Mesendoderm (in vitro differentiated cells): ENCODE measurements at regions not wholly inside any gene's neighbourhood (a gene's known extent, or its start where the extent isn't known, plus 50 kb on each side); places are given as distances from the start of the nearest gene placed in this dataset.
"Not testable (repeated sequence)": the region's sequence is repeated elsewhere in the genome, so short reads cannot be mapped to it uniquely, and the experiment has no call there.

Experiments
- DNase-seq: peaks from one replicate; pipeline ENCODE4 v3.0.0; 2013
- H2AK5ac ChIP-seq: 2 replicates; pipeline ENCODE4 v1.6.1; 2013; ENCODE audit warnings: low read length, inconsistent platforms
- H2BK120ac ChIP-seq: 2 replicates; pipeline ENCODE4 v1.6.1; 2013; ENCODE audit warnings: low read depth, mild to moderate bottlenecking, low read length, moderate library complexity, mixed read lengths
- H2BK15ac ChIP-seq: replicated peaks from 2 replicates; pipeline ENCODE4 v1.6.1; 2013; ENCODE audit warnings: low read depth, mild to moderate bottlenecking, moderate library complexity
- H2BK5ac ChIP-seq: 2 replicates; pipeline ENCODE4 v1.6.1; 2013; ENCODE audit warnings: low read length, inconsistent platforms
- H3K18ac ChIP-seq: 2 replicates; pipeline ENCODE4 v1.6.1; 2013; ENCODE audit warnings: mild to moderate bottlenecking, low read length, mixed read lengths
- H3K23ac ChIP-seq: one replicate; pipeline ENCODE4 v1.6.1; 2013; ENCODE audit warnings: low read length
- H3K27ac ChIP-seq: 2 replicates; pipeline ENCODE4 v1.5.1; 2013; ENCODE audit warnings: low read depth, mild to moderate bottlenecking, inconsistent platforms, low read length, moderate library complexity
- H3K27me3 ChIP-seq: 2 replicates; pipeline ENCODE4 v1.6.1; 2013; ENCODE audit warnings: low read length, control low read depth, mild to moderate bottlenecking, inconsistent platforms; ENCODE audit not compliant: insufficient read depth, poor library complexity
- H3K36me3 ChIP-seq: 2 replicates; pipeline ENCODE4 v1.6.1; 2013; ENCODE audit warnings: low read length, inconsistent platforms; ENCODE audit not compliant: control insufficient read depth, insufficient read depth
- H3K4ac ChIP-seq: one replicate; pipeline ENCODE4 v1.6.1; 2013; ENCODE audit warnings: low read depth, mild to moderate bottlenecking, low read length, moderate library complexity
- H3K4me1 ChIP-seq: 2 replicates; pipeline ENCODE4 v1.6.1; 2013; ENCODE audit warnings: low read depth, low read length, inconsistent platforms; ENCODE audit not compliant: control insufficient read depth
- H3K4me2 ChIP-seq: 2 replicates; pipeline ENCODE4 v1.6.1; 2013; ENCODE audit warnings: low read length
- H3K4me3 ChIP-seq: 2 replicates; pipeline ENCODE4 v1.5.1; 2013; ENCODE audit warnings: mild to moderate bottlenecking, low read length
- H3K56ac ChIP-seq: one replicate; pipeline ENCODE4 v1.6.1; 2013; ENCODE audit warnings: low read length
- H3K79me1 ChIP-seq: 2 replicates; pipeline ENCODE4 v1.6.1; 2013; ENCODE audit warnings: low read length, inconsistent platforms
- H3K79me2 ChIP-seq: 2 replicates; pipeline ENCODE4 v1.6.1; 2013; ENCODE audit warnings: mild to moderate bottlenecking, low read length; ENCODE audit not compliant: control insufficient read depth, insufficient read depth
- H3K9ac ChIP-seq: 2 replicates; pipeline ENCODE4 v1.6.1; 2013; ENCODE audit warnings: low read length, inconsistent platforms
- H4K5ac ChIP-seq: one replicate; pipeline ENCODE4 v1.6.1; 2013; ENCODE audit warnings: low read length
- H4K8ac ChIP-seq: one replicate; pipeline ENCODE4 v1.6.1; 2013; ENCODE audit warnings: low read depth, mild to moderate bottlenecking, control low read depth, low read length, moderate library complexity
- WGBS: extraction: QIAGEN DNeasy Blood & Tissue Kit; methylation state at CpG from one replicate; pipeline ENCODE4 v1.1.7; 2013; ENCODE audit warnings: low lambda C conversion rate, missing lambda C conversion rate; ENCODE audit not compliant: insufficient coverage; ENCODE audit errors: extremely low coverage; 5-methylcytosine and 5-hydroxymethylcytosine counted together

DNA sequence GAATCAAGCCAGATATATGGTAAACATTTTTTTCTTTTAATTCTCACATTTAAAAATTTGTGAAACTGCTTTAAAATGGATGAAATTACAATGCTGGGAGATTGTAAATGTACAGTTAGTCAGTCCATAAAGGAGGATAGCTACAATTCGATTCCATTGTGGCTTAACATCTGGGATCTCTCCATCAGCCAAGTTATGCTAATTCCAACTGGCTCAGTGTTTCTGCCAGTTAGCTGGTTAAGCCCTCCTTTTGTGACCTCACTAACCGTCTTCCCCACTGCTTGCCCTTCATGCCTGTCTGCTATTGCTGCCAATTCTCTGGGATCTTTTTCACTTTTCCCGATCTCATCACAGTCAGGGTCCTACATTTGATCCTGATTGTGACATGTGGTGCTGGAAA, 1347.6 kb downstream of the CDH11 start:
- Histone ChIP-seq H2BK5ac (no peak overlapping the region), H3K56ac (no peak overlapping the region), H3K18ac (no peak overlapping the region), H3K27me3 (no peaks in the 10 kb centered on the region), H2BK15ac (no peak overlapping the region), H4K5ac (no peak overlapping the region), H3K9ac (no peak overlapping the region), H2AK5ac (no peak overlapping the region), H3K36me3 (no peaks in the 10 kb centered on the region), H3K79me1 (no peaks in the 10 kb centered on the region), H3K4me2 (no peak overlapping the region), H3K79me2 (no peaks in the 10 kb centered on the region), H3K23ac (no peak overlapping the region), H4K8ac (no peak overlapping the region), H3K4me3 (no peak overlapping the region), H3K4ac (no peak overlapping the region), H2BK120ac (no peak overlapping the region), H3K4me1 (no peaks in the 10 kb centered on the region), H3K27ac (no peak overlapping the region)
- no peak for DNase-seq
- no CpG with 5 or more reads among the region's 3 CpGs for WGBS

DNA sequence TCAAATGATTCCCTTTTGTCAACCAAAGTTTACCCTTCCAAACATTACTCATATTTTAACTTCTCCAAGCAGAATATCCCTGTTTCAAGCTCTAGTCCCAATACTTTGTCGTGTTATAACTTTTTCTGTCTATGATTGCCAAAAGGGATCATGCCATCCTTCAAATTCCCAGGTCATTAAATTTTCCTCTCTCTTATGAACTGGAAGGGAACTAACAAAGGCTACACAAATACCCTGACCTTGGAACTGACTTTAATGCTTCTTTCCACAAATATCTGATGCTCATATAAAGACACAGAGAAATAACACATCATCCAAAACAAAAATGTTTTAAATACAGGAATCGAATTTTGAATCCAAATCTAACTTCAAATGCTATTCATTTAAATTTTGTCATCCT, 1352.7 kb downstream of the CDH11 start:
- Histone ChIP-seq H3K4me3 (no peak overlapping the region), H4K8ac (no peak overlapping the region), H4K5ac (no peak overlapping the region), H2BK15ac (no peak overlapping the region), H3K27me3 (no peaks in the 10 kb centered on the region), H2AK5ac (no peak overlapping the region), H3K27ac (no peak overlapping the region), H3K23ac (no peak overlapping the region), H3K36me3 (no peaks in the 10 kb centered on the region), H2BK120ac (no peak overlapping the region), H2BK5ac (no peak overlapping the region), H3K79me1 (no peaks in the 10 kb centered on the region), H3K4ac (no peak overlapping the region), H3K56ac (no peak overlapping the region), H3K79me2 (no peaks in the 10 kb centered on the region), H3K9ac (no peak overlapping the region), H3K4me1 (no peaks in the 10 kb centered on the region), H3K18ac (no peak overlapping the region), H3K4me2 (no peak overlapping the region)
- no CpG with 5 or more reads among the region's 2 CpGs for WGBS
- DNase-seq, result no peak

DNA sequence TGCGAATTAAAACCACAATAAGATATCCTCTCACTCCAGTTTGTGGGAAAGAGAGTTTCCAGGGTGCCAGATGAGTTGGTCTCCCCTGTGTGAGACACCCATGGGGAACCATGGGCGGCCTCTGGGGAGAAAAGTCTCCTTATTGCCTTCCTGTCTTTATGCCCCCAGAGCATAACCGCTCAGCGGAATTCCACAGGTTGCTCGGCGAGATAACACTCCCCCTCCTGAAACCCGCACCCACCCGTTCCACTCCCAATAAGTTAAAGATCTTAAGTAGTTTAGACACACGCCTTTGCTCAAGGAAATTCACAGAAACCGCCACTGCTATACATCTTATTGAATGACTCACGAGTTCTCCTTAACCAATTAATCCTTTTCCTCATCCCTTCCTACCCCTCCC, 1361.6 kb downstream of the CDH11 start:
- not testable (repeated sequence) for H3K79me1 ChIP-seq, H3K27me3 ChIP-seq, H3K4ac ChIP-seq, H4K5ac ChIP-seq, H2BK15ac ChIP-seq, H2BK120ac ChIP-seq, H2AK5ac ChIP-seq, H3K56ac ChIP-seq, H3K18ac ChIP-seq, H3K79me2 ChIP-seq, H4K8ac ChIP-seq, H2BK5ac ChIP-seq, H3K4me1 ChIP-seq, H3K4me2 ChIP-seq, H3K4me3 ChIP-seq, H3K36me3 ChIP-seq, H3K23ac ChIP-seq, DNase-seq, H3K9ac ChIP-seq, H3K27ac ChIP-seq
- no CpG with 5 or more reads among the region's 11 CpGs for WGBS

DNA sequence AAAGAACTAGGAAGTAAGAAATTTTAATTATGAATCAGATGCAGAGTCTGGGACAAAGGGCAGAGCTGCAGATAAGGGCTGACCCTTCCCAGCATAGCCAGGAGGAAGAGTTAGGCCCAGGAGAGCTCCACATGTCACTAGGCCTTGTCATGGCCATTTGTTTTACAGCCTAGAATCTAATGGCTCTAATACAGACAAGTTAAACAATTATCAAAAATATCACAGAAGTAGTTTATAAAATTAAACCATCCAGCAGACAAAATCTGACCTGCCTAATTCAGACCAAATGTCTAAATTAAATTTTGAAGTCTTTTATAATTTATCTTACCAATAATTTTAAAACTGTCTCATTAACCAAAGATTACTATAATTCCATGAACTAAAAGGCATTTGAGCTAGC, 1369.5 kb downstream of the CDH11 start:
- H3K4me3 ChIP-seq, result no peak overlapping the region

DNA sequence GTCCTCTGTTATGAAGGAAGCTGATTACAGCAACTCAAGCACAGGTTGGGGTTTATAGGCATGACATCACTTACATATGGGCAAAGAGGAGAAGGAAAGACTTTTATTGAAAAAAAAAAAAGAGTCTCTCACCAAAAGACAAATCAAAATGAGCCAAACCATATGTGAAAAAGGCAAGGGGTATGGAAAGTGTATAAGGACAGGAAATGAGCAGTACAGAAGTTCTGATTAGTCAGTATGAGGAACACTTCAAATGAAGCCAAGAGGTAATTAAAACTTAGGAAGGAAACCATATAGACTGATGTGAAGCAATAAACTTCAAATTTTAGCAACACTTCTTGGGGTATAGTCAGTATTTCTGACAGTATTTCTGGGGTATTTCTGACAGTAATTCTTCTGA, 1372.6 kb downstream of the CDH11 start:
- no peaks in the 10 kb centered on the region for H3K36me3 ChIP-seq
- no peak overlapping the region for H2BK15ac ChIP-seq
- no peak overlapping the region for H3K27ac ChIP-seq
- H3K56ac ChIP-seq, result no peak overlapping the region
- no peak overlapping the region for H4K5ac ChIP-seq
- H2BK5ac ChIP-seq, result no peak overlapping the region
- H2BK120ac ChIP-seq, result no peak overlapping the region
- no peak overlapping the region for H3K4me2 ChIP-seq
- no peak overlapping the region for H2AK5ac ChIP-seq
- no peaks in the 10 kb centered on the region for H3K79me2 ChIP-seq
- no peaks in the 10 kb centered on the region for H3K79me1 ChIP-seq
- no peak overlapping the region for H3K18ac ChIP-seq
- DNase-seq, result no peak
- no peak overlapping the region for H4K8ac ChIP-seq
- no peaks in the 10 kb centered on the region for H3K4me1 ChIP-seq
- H3K27me3 ChIP-seq, result peaks cover 3% of the 10 kb centered on the region
- no peak overlapping the region for H3K23ac ChIP-seq
- no peak overlapping the region for H3K9ac ChIP-seq
- H3K4me3 ChIP-seq, result no peak overlapping the region
- no peak overlapping the region for H3K4ac ChIP-seq

More for the DNA sequence above, 1369.5 kb downstream of the CDH11 start:
- DNase-seq, result no peak
- Histone ChIP-seq H2BK5ac (no peak overlapping the region), H3K23ac (no peak overlapping the region), H3K18ac (no peak overlapping the region), H4K5ac (no peak overlapping the region), H3K4me2 (no peak overlapping the region), H3K9ac (no peak overlapping the region), H3K27ac (no peak overlapping the region), H4K8ac (no peak overlapping the region), H2BK120ac (no peak overlapping the region), H2BK15ac (no peak overlapping the region), H3K27me3 (peaks cover 3% of the 10 kb centered on the region), H3K4ac (no peak overlapping the region), H3K79me1 (no peaks in the 10 kb centered on the region), H3K56ac (no peak overlapping the region), H3K4me1 (no peaks in the 10 kb centered on the region), H3K36me3 (no peaks in the 10 kb centered on the region), H3K79me2 (no peaks in the 10 kb centered on the region), H2AK5ac (no peak overlapping the region)

DNA sequence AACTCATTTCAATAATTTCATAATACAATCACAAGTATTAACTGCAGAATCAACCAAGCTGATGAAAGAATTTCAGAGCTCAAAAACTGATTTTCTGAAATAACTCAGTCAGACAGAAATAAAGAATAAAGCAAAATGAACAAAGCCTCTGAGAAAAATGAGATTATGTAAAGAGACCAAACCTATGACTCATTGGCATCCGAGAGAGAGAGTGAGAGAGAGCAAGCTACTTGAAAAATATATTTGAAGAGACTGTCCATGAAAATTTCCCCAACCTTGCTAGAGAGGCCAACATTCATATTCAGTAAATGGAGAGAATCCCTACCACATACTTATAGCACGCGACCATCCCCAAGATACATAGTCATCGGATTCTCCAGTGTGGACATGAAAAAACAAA, 1376.4 kb downstream of the CDH11 start:
- Histone ChIP-seq H3K4me3 (no peak overlapping the region), H3K18ac (no peak overlapping the region), H3K4me2 (no peak overlapping the region), H3K9ac (no peak overlapping the region), H3K4ac (no peak overlapping the region), H3K56ac (no peak overlapping the region), H3K23ac (no peak overlapping the region), H3K4me1 (no peaks in the 10 kb centered on the region), H2BK5ac (no peak overlapping the region), H3K27ac (no peak overlapping the region), H3K79me2 (no peaks in the 10 kb centered on the region), H4K8ac (no peak overlapping the region), H3K27me3 (peaks cover 3% of the 10 kb centered on the region), H2AK5ac (no peak overlapping the region), H3K79me1 (no peaks in the 10 kb centered on the region), H2BK120ac (no peak overlapping the region), H2BK15ac (no peak overlapping the region), H4K5ac (no peak overlapping the region), H3K36me3 (no peaks in the 10 kb centered on the region)
- no CpG with 5 or more reads among the region's 4 CpGs for WGBS
- no peak for DNase-seq
